IMR-90 (cell line): ENCODE measurements at regions not wholly inside any gene's neighbourhood (a gene's known extent, or its start where the extent isn't known, plus 50 kb on each side); places are given as distances from the start of the nearest gene placed in this dataset.

Experiments used
- ATAC-seq: fragments of 200-7000 bp; cut with Tn5 transposase; 2 replicates; pipeline ENCODE4 v1.9.1; 2020; ENCODE audit warnings: low read depth, mild to moderate bottlenecking, moderate library complexity
- BruUV-seq: library from RNA; stranded (reverse); fragments of 400-500 nt; replicated peaks from 2 replicates; lab custom pipeline; 2021; lab: Mats Ljungman, UMichigan
- CTCF ChIA-PET: fragments of 300-600 bp; formaldehyde crosslinking; extraction: SDS; loops from one replicate; lab custom pipeline; 2021; ENCODE audit warnings: antibody characterized with exemption; lab: Yijun Ruan, JAX
- POLR2A ChIA-PET: fragments of 300-600 bp; sonication (Branson Sonifier 250); formaldehyde crosslinking; loops from one replicate; lab custom pipeline; 2022; ENCODE audit warnings: antibody characterized with exemption; ENCODE audit not compliant: unreplicated experiment; lab: Charles Lee
- DNase-seq: peaks from one replicate; pipeline ENCODE4 v3.0.0; 2013
- H2AFZ ChIP-seq: replicated peaks from 2 replicates; pipeline ENCODE3; 2013; ENCODE audit warnings: low read length, mild to moderate bottlenecking; ENCODE audit not compliant: poor library complexity
- H2AK5ac ChIP-seq: 2 replicates; pipeline ENCODE4 v1.6.1; 2013; ENCODE audit warnings: low read depth, low read length, inconsistent platforms
- H2AK9ac ChIP-seq: replicated peaks from 2 replicates; pipeline ENCODE3; 2013; ENCODE audit warnings: mild to moderate bottlenecking, low read depth, low read length, moderate library complexity; ENCODE audit not compliant: poor library complexity
- H2BK120ac ChIP-seq: 2 replicates; pipeline ENCODE4 v1.6.1; 2013; ENCODE audit warnings: low read depth, low read length, inconsistent platforms
- H2BK15ac ChIP-seq: 3 replicates; pipeline ENCODE4 v1.6.1; 2013; ENCODE audit warnings: low read depth, low read length, inconsistent platforms
- H2BK20ac ChIP-seq: 2 replicates; pipeline ENCODE4 v1.6.1; 2013; ENCODE audit warnings: low read depth, mild to moderate bottlenecking, inconsistent platforms, low read length, moderate library complexity
- H2BK5ac ChIP-seq: 2 replicates; pipeline ENCODE4 v1.6.1; 2013; ENCODE audit warnings: mild to moderate bottlenecking, low read depth, low read length, inconsistent platforms; ENCODE audit not compliant: poor library complexity, severe bottlenecking
- H3K14ac ChIP-seq: replicated peaks from 2 replicates; pipeline ENCODE4 v1.6.1; 2013; ENCODE audit warnings: low read depth, low read length, inconsistent platforms
- H3K18ac ChIP-seq: 2 replicates; pipeline ENCODE4 v1.6.1; 2013; ENCODE audit warnings: low read depth, low read length, control low read depth
- H3K23ac ChIP-seq: 2 replicates; pipeline ENCODE4 v1.6.1; 2013; ENCODE audit warnings: low read depth, low read length, inconsistent platforms
- H3K27ac ChIP-seq: 2 replicates; pipeline ENCODE4 v1.5.1; 2013; ENCODE audit warnings: mild to moderate bottlenecking, control low read depth, low read length; ENCODE audit not compliant: insufficient read depth
- H3K27me3 ChIP-seq: 2 replicates; pipeline ENCODE4 v1.6.1; 2013; ENCODE audit warnings: low read length; ENCODE audit not compliant: control insufficient read depth, insufficient read depth
- H3K36me3 ChIP-seq: 2 replicates; pipeline ENCODE4 v1.6.1; 2013; ENCODE audit warnings: low read length, mixed read lengths; ENCODE audit not compliant: control insufficient read depth, insufficient read depth
- H3K4ac ChIP-seq: 2 replicates; pipeline ENCODE4 v1.6.1; 2013; ENCODE audit warnings: low read depth, low read length, inconsistent platforms
- H3K4me1 ChIP-seq: 2 replicates; pipeline ENCODE4 v1.6.1; 2013; ENCODE audit warnings: low read length, mixed read lengths; ENCODE audit not compliant: control insufficient read depth, insufficient read depth
- H3K4me2 ChIP-seq: 2 replicates; pipeline ENCODE4 v1.6.1; 2013; ENCODE audit warnings: low read depth, mild to moderate bottlenecking, control low read depth, low read length, moderate library complexity
- H3K4me3 ChIP-seq: 2 replicates; pipeline ENCODE4 v1.5.1; 2013; ENCODE audit warnings: low read depth, mild to moderate bottlenecking, control low read depth, low read length, moderate library complexity; ENCODE audit not compliant: insufficient read depth
- H3K56ac ChIP-seq: 2 replicates; pipeline ENCODE4 v1.6.1; 2013; ENCODE audit warnings: low read length, inconsistent platforms; ENCODE audit not compliant: insufficient read depth; ENCODE audit errors: extremely low read depth
- H3K79me1 ChIP-seq, 2 experiments: 2 replicates each; pipeline ENCODE4 v1.6.1; 2013; ENCODE audit warnings: low read length in 2 of 2, inconsistent platforms in 1 of 2, low read depth in 1 of 2
- H3K9ac ChIP-seq: 2 replicates; pipeline ENCODE4 v1.6.1; 2013; ENCODE audit warnings: low read depth, low read length, control low read depth
- H3K9me1 ChIP-seq: 2 replicates; pipeline ENCODE4 v1.6.1; 2013; ENCODE audit warnings: low read length, inconsistent platforms; ENCODE audit not compliant: insufficient read depth
- H3K9me3 ChIP-seq: 2 replicates; pipeline ENCODE4 v1.6.1; 2013; ENCODE audit warnings: low read length; ENCODE audit not compliant: control insufficient read depth, insufficient read depth
- H4K20me1 ChIP-seq: 2 replicates; pipeline ENCODE4 v1.6.1; 2013; ENCODE audit warnings: low read length, inconsistent platforms; ENCODE audit not compliant: insufficient read depth
- H4K5ac ChIP-seq: 2 replicates; pipeline ENCODE4 v1.6.1; 2013; ENCODE audit warnings: mild to moderate bottlenecking, low read depth, low read length, control low read depth
- H4K8ac ChIP-seq, 2 experiments: 2 replicates each; pipeline ENCODE4 v1.6.1; 2013; ENCODE audit warnings: low read depth in 2 of 2, low read length in 2 of 2, control low read depth in 1 of 2, inconsistent platforms in 1 of 2
- H4K91ac ChIP-seq: 2 replicates; pipeline ENCODE4 v1.6.1; 2013; ENCODE audit warnings: low read depth, low read length, inconsistent platforms; ENCODE audit not compliant: insufficient read depth
- CEBPB ChIP-seq: IDR thresholded peaks from 2 replicates; pipeline ENCODE4 v1.6.1; 2012; ENCODE audit warnings: low read depth, low read length, improper control_type of control experiment
- FOS ChIP-seq: fragments of 150-350 bp; IDR thresholded peaks from 2 replicates; pipeline ENCODE4 v1.6.1; 2016; ENCODE audit warnings: low read depth, low read length
- MAFK ChIP-seq: IDR thresholded peaks from 2 replicates; pipeline ENCODE4 v1.6.1; 2012; ENCODE audit warnings: low read depth, low read length, improper control_type of control experiment
- NFE2L2 ChIP-seq: fragments of 150-350 bp; IDR thresholded peaks from 2 replicates; pipeline ENCODE4 v1.6.1; 2016; ENCODE audit warnings: low read depth, mild to moderate bottlenecking, low read length
- RFX5 ChIP-seq: IDR thresholded peaks from 2 replicates; pipeline ENCODE4 v1.8.0; 2012; ENCODE audit warnings: low read depth, mild to moderate bottlenecking, low read length, moderate library complexity
- SMC3 ChIP-seq: fragments of 150-350 bp; IDR thresholded peaks from 2 replicates; pipeline ENCODE4 v1.6.1; 2016; ENCODE audit warnings: low read depth, mild to moderate bottlenecking, antibody characterized with exemption, low read length, moderate library complexity
- WGBS, 2 experiments: methylation state at CpG; one replicate each; pipeline versions ENCODE4 v1.1.5 to v1.1.7; 2013; ENCODE audit warnings: missing lambda C conversion rate in 2 of 2; ENCODE audit not compliant: insufficient read length in 1 of 2; ENCODE audit errors: extremely low coverage in 2 of 2; 5-methylcytosine and 5-hydroxymethylcytosine counted together
- dilution Hi-C: fragments of 300-500 bp; cut with HindIII; formaldehyde crosslinking; loops from one replicate; pipeline ENCODE4 v1.14.3; 2018; ENCODE audit warnings: low sequenced_read_pairs; ENCODE audit not compliant: unreplicated experiment
- in situ Hi-C: fragments of 300-500 bp; cut with MboI; formaldehyde crosslinking; loops from 3 replicates; pipeline ENCODE4 v1.14.3; 2019; ENCODE audit warnings: low sequenced_read_pairs, inconsistent platforms, mixed read lengths
- intact Hi-C: fragments of 100-400 bp; cut with micrococcal nuclease; formaldehyde crosslinking; loops from 2 replicates; pipeline ENCODE4 v1.10.0; 2022

- H3K4me3 ChIP-seq, result no peak overlapping the region
- WGBS, 2 experiments, result no CpG with 5 or more reads among the region's 2 CpGs
- no TSS peak for BruUV-seq
- no peaks in the 10 kb centered on the region for H3K36me3 ChIP-seq
- H3K9ac ChIP-seq, result no peak overlapping the region
- H3K9me3 ChIP-seq, result no peaks in the 10 kb centered on the region
- H3K4ac ChIP-seq, result no peak overlapping the region
- no peaks in the 10 kb centered on the region for H3K9me1 ChIP-seq
- H4K91ac ChIP-seq, result no peak overlapping the region
- H4K5ac ChIP-seq, result no peak overlapping the region
- H3K23ac ChIP-seq, result no peak overlapping the region
- no peak overlapping the region for H3K14ac ChIP-seq
- no peak overlapping the region for H2BK120ac ChIP-seq
- DNase-seq (no peak), ATAC-seq (no peak)
- no peak overlapping the region for H2BK5ac ChIP-seq
- no peak overlapping the region for H2AFZ ChIP-seq
- dilution Hi-C loops, result no loop called here
- no peak overlapping the region for H3K18ac ChIP-seq
- no peak overlapping the region for H2BK20ac ChIP-seq
- ChIA-PET CTCF (no interaction called here), POLR2A (no interaction called here)
- H3K4me1 ChIP-seq, result no peaks in the 10 kb centered on the region
- no peaks in the 10 kb centered on the region for H3K79me1 ChIP-seq
- no peaks in the 10 kb centered on the region for H4K20me1 ChIP-seq
- H3K27ac ChIP-seq, result no peak overlapping the region
- H2AK9ac ChIP-seq, result no peak overlapping the region
- no peak overlapping the region for H2BK15ac ChIP-seq
- TF ChIP-seq SMC3, result no peak
- no peak for TF ChIP-seq FOS
- no peak for TF ChIP-seq NFE2L2
- TF ChIP-seq CEBPB, result no peak
- no peak for TF ChIP-seq MAFK
- no peak for TF ChIP-seq RFX5
- H4K8ac ChIP-seq, result no peak overlapping the region
- no peaks in the 10 kb centered on the region for H3K27me3 ChIP-seq
- in situ Hi-C loops, result no loop called here
- intact Hi-C loops, result no loop called here
- H2AK5ac ChIP-seq, result no peak overlapping the region
- H3K4me2 ChIP-seq, result no peak overlapping the region
- no peak overlapping the region for H3K56ac ChIP-seq
Measured at GRCh38 chrX:20663336-20663735, 396.6 kb upstream of the RPS6KA3 start.
